ENCODE measurements at regions not wholly inside any gene's neighbourhood (a gene's known extent, or its start where the extent isn't known, plus 50 kb on each side); places are given as distances from the start of the nearest gene placed in this dataset.

GRCh38 chr6:74041420-74041819 lies 345.4 kb downstream of the CD109 start:
- TF ChIP-seq FOXM1 (IDR thresholded peaks at IDR 0.05; ENCODE audit: borderline replicate concordance, low read depth), result no peak
- no peak for TF ChIP-seq YY1 (IDR thresholded peaks at IDR 0.05; ENCODE audit: low read depth)
- no peak for TF ChIP-seq RAD21 (IDR thresholded peaks at IDR 0.05; ENCODE audit: low read depth)
- no peak for TF ChIP-seq REST (IDR thresholded peaks at IDR 0.05; ENCODE audit: low read depth)
- no peak for TF ChIP-seq EP300 (IDR thresholded peaks at IDR 0.05; ENCODE audit: borderline replicate concordance)
- no peak for TF ChIP-seq MAX (IDR thresholded peaks at IDR 0.05)
- TF ChIP-seq TEAD4 (IDR thresholded peaks at IDR 0.05), result no peak
- no peak for TF ChIP-seq TAF1 (IDR thresholded peaks at IDR 0.05; ENCODE audit: low read depth)
- TF ChIP-seq ZBTB7A (IDR thresholded peaks at IDR 0.05; ENCODE audit: low read depth), result no peak
- no peak for TF ChIP-seq USF1 (IDR thresholded peaks at IDR 0.05)
- no peak for TF ChIP-seq CREB1 (IDR thresholded peaks at IDR 0.05; ENCODE audit: low read depth)
- TF ChIP-seq EGR1 (IDR thresholded peaks at IDR 0.05), result no peak
- no peak for TF ChIP-seq CEBPB (IDR thresholded peaks at IDR 0.05)

Measured in Ishikawa (cell line).